GM21423 (cell line): ENCODE measurements at regions not wholly inside any gene's neighbourhood (a gene's known extent, or its start where the extent isn't known, plus 50 kb on each side); places are given as distances from the start of the nearest gene placed in this dataset.
"Not testable (repeated sequence)": the region's sequence is repeated elsewhere in the genome, so short reads cannot be mapped to it uniquely, and the experiment has no call there.

Source experiments
- ATAC-seq: cut with Tn5 transposase; IDR thresholded peaks from one replicate; pipeline ENCODE4 v1.9.1; 2021; ENCODE audit warnings: mild to moderate bottlenecking, moderate library complexity; ENCODE audit not compliant: unreplicated experiment

- no peak for ATAC-seq
Observed at GRCh38 chr6:132199343-132199742, 201.9 kb downstream of the MOXD1 start.

GRCh38 chr6:132198896-132199295 is 202.4 kb downstream of the MOXD1 start:
- no peak for ATAC-seq

- ATAC-seq = no peak
Observed at GRCh38 chr6:132198040-132198439, 203.2 kb downstream of the MOXD1 start.

- ATAC-seq = no peak
Observed at GRCh38 chr6:132194529-132194928, 206.7 kb downstream of the MOXD1 start.

- ATAC-seq = no peak
Observed at GRCh38 chr6:132192631-132193030, 208.6 kb downstream of the MOXD1 start.

GRCh38 chr6:132190815-132191175 is 210.5 kb downstream of the MOXD1 start:
- no peak for ATAC-seq

GRCh38 chr6:132190097-132190814 is 211.0 kb downstream of the MOXD1 start:
- no peak for ATAC-seq

- ATAC-seq = no peak
Observed at GRCh38 chr6:132188556-132189264, 212.6 kb downstream of the MOXD1 start.

- ATAC-seq = no peak
Observed at GRCh38 chr6:132187816-132188215, 213.5 kb downstream of the MOXD1 start.

- not testable (repeated sequence) for ATAC-seq
Observed at GRCh38 chr6:132184966-132185365, 216.3 kb downstream of the MOXD1 start.

- no peak for ATAC-seq
Observed at GRCh38 chr6:132179955-132180354, 221.3 kb downstream of the MOXD1 start.

- no peak for ATAC-seq
Observed at GRCh38 chr6:132174919-132175318, 223.7 kb upstream of the CCN2 start.

- ATAC-seq = no peak
Observed at GRCh38 chr6:132168961-132169360, 217.8 kb upstream of the CCN2 start.

- no peak for ATAC-seq
Observed at GRCh38 chr6:132167929-132168892, 217.0 kb upstream of the CCN2 start.

- ATAC-seq = no peak
Observed at GRCh38 chr6:132166526-132167051, 215.4 kb upstream of the CCN2 start.

- ATAC-seq = no peak
Observed at GRCh38 chr6:132165677-132166076, 214.5 kb upstream of the CCN2 start.

- no peak for ATAC-seq
Observed at GRCh38 chr6:132161283-132161682, 210.1 kb upstream of the CCN2 start.

GRCh38 chr6:132153221-132153898 is 202.2 kb upstream of the CCN2 start:
- no peak for ATAC-seq

- ATAC-seq = no peak
Observed at GRCh38 chr6:132147530-132148011, 196.4 kb upstream of the CCN2 start.

- no peak for ATAC-seq
Observed at GRCh38 chr6:132144456-132144855, 193.3 kb upstream of the CCN2 start.
